ENCODE measurements at regions not wholly inside any gene's neighbourhood (a gene's known extent, or its start where the extent isn't known, plus 50 kb on each side); places are given as distances from the start of the nearest gene placed in this dataset.

- no peaks in the 10 kb centered on the region for H3K27me3 ChIP-seq (ENCODE audit: insufficient read depth, low read depth, low read length)
- no peak overlapping the region for H2AFZ ChIP-seq (ENCODE audit: low read depth, low read length)
- no peak for TF ChIP-seq CTCF (IDR thresholded peaks at IDR 0.05; ENCODE audit: poor library complexity, severe bottlenecking)
- TF ChIP-seq SMC3 (conservative IDR thresholded peaks at IDR 0.05; ENCODE audit: poor library complexity): no peak
- TF ChIP-seq RAD21 (conservative IDR thresholded peaks at IDR 0.05): no peak
- no peak for TF ChIP-seq REST (IDR thresholded peaks at IDR 0.05; ENCODE audit: borderline replicate concordance)
- H3K9me3 ChIP-seq (ENCODE audit: low read length): no peaks in the 10 kb centered on the region
- no peak overlapping the region for H3K4me3 ChIP-seq (ENCODE audit: low read length)
- H3K36me3 ChIP-seq (ENCODE audit: insufficient read depth, low read length): no peaks in the 10 kb centered on the region
- H4K20me1 ChIP-seq (ENCODE audit: insufficient read depth): no peaks in the 10 kb centered on the region
- no peak overlapping the region for H3K9ac ChIP-seq (ENCODE audit: low read length)
- no peak overlapping the region for H3K4me2 ChIP-seq (ENCODE audit: low read length)
- H3K9me2 ChIP-seq (ENCODE audit: insufficient read depth, low read length): no peaks in the 10 kb centered on the region
- no peaks in the 10 kb centered on the region for H3F3A ChIP-seq (ENCODE audit: insufficient read depth, low read length, poor library complexity, severe bottlenecking)
- H3K79me2 ChIP-seq (replicated peaks; ENCODE audit: insufficient read depth, low read length): no peaks in the 10 kb centered on the region
- no peak overlapping the region for H3K27ac ChIP-seq (ENCODE audit: low read length)
Observed at GRCh38 chr12:63212316-63212715, 61.3 kb upstream of the AVPR1A start.

- TF ChIP-seq TAF1 (IDR thresholded peaks at IDR 0.05; ENCODE audit: low read depth) (no peak), EP300 (conservative IDR thresholded peaks at IDR 0.05; ENCODE audit: poor library complexity, severe bottlenecking) (no peak)
- Histone ChIP-seq H3K36me3 (ENCODE audit: insufficient read depth, low read length) (no peaks in the 10 kb centered on the region), H3K9ac (ENCODE audit: low read length) (no peak overlapping the region), H3K79me2 (replicated peaks; ENCODE audit: insufficient read depth, low read length) (no peaks in the 10 kb centered on the region), H3F3A (ENCODE audit: insufficient read depth, low read length, poor library complexity, severe bottlenecking) (no peaks in the 10 kb centered on the region), H3K9me2 (ENCODE audit: insufficient read depth, low read length) (no peaks in the 10 kb centered on the region), H3K9me3 (ENCODE audit: low read length) (no peaks in the 10 kb centered on the region), H3K4me3 (ENCODE audit: low read length) (no peak overlapping the region), H4K20me1 (ENCODE audit: insufficient read depth) (no peaks in the 10 kb centered on the region), H3K27ac (ENCODE audit: low read length) (no peak overlapping the region), H3K4me2 (ENCODE audit: low read length) (no peak overlapping the region), H2AFZ (ENCODE audit: low read depth, low read length) (no peak overlapping the region), H3K27me3 (ENCODE audit: insufficient read depth, low read depth, low read length) (no peaks in the 10 kb centered on the region)
Observed at GRCh38 chr12:63208956-63209355, 58.0 kb upstream of the AVPR1A start.

- H3K79me2 ChIP-seq (replicated peaks; ENCODE audit: insufficient read depth, low read length): no peaks in the 10 kb centered on the region
- H3K36me3 ChIP-seq (ENCODE audit: insufficient read depth, low read length): no peaks in the 10 kb centered on the region
- TF ChIP-seq RAD21 (conservative IDR thresholded peaks at IDR 0.05) (no peak), EZH2 (IDR thresholded peaks at IDR 0.05; ENCODE audit: borderline replicate concordance, insufficient read depth, low read length, poor library complexity, severe bottlenecking) (no peak)
- H3K27ac ChIP-seq (ENCODE audit: low read length): no peak overlapping the region
- H3K9me2 ChIP-seq (ENCODE audit: insufficient read depth, low read length): no peaks in the 10 kb centered on the region
- no peaks in the 10 kb centered on the region for H3K9me3 ChIP-seq (ENCODE audit: low read length)
- no peaks in the 10 kb centered on the region for H3F3A ChIP-seq (ENCODE audit: insufficient read depth, low read length, poor library complexity, severe bottlenecking)
- H3K27me3 ChIP-seq (ENCODE audit: insufficient read depth, low read depth, low read length): no peaks in the 10 kb centered on the region
- H3K4me3 ChIP-seq (ENCODE audit: low read length): no peak overlapping the region
- no peak overlapping the region for H2AFZ ChIP-seq (ENCODE audit: low read depth, low read length)
- H4K20me1 ChIP-seq (ENCODE audit: insufficient read depth): no peaks in the 10 kb centered on the region
- H3K9ac ChIP-seq (ENCODE audit: low read length): no peak overlapping the region
- no peak overlapping the region for H3K4me2 ChIP-seq (ENCODE audit: low read length)
Observed at GRCh38 chr12:63206909-63207308, 55.9 kb upstream of the AVPR1A start.

Measured in neural cell (in vitro differentiated cells).